PC-9 (cell line): ENCODE measurements at regions not wholly inside any gene's neighbourhood (a gene's known extent, or its start where the extent isn't known, plus 50 kb on each side); places are given as distances from the start of the nearest gene placed in this dataset.

Experiments
- BruUV-seq: library from RNA; stranded (reverse); fragments of 400-500 nt; replicated peaks from 2 replicates; lab custom pipeline; 2021; lab: Mats Ljungman, UMichigan
- CTCF ChIA-PET: fragments of 300-600 bp; sonication (Branson Sonifier 250); formaldehyde crosslinking; loops from one replicate; lab custom pipeline; 2022; ENCODE audit warnings: antibody characterized with exemption; lab: Charles Lee
- POLR2A ChIA-PET: fragments of 300-600 bp; sonication (Branson Sonifier 250); formaldehyde crosslinking; loops from one replicate; lab custom pipeline; 2022; ENCODE audit warnings: antibody characterized with exemption; ENCODE audit not compliant: unreplicated experiment; lab: Charles Lee
- DNase-seq, 2 experiments: peaks; one replicate each; pipeline versions ENCODE4 v3.0.0 to v3.0.0-alpha.2; 2015 to 2022; ENCODE audit warnings: mixed read lengths in 1 of 2
- H2AFZ ChIP-seq: fragments of 200-600 bp; sonication (generic); 2 replicates; pipeline ENCODE4 v1.8.1; 2017; ENCODE audit warnings: antibody characterized with exemption
- H3F3A ChIP-seq: fragments of 200-600 bp; sonication (generic); 2 replicates; pipeline ENCODE4 v1.8.1; 2017; ENCODE audit warnings: antibody characterized with exemption, mild to moderate bottlenecking, low read depth; ENCODE audit not compliant: insufficient read depth
- H3K27ac ChIP-seq: fragments of 200-600 bp; sonication (generic); 2 replicates; pipeline ENCODE4 v1.6.1; 2016; ENCODE audit warnings: mixed run types
- H3K27me3 ChIP-seq: fragments of 200-600 bp; sonication (generic); 2 replicates; pipeline ENCODE4 v1.6.1; 2016; ENCODE audit warnings: low read depth, mixed run types; ENCODE audit not compliant: insufficient read depth
- H3K36me3 ChIP-seq: fragments of 200-600 bp; sonication (generic); 2 replicates; pipeline ENCODE4 v1.6.1; 2016; ENCODE audit warnings: low read depth, mixed run types
- H3K4me1 ChIP-seq: fragments of 200-600 bp; sonication (generic); replicated peaks from 2 replicates; pipeline ENCODE4 v1.6.1; 2016; ENCODE audit warnings: mixed run types; ENCODE audit not compliant: insufficient read depth
- H3K4me2 ChIP-seq: fragments of 200-600 bp; sonication (generic); 2 replicates; pipeline ENCODE4 v1.6.1; 2017; ENCODE audit warnings: mixed run types
- H3K4me3 ChIP-seq: fragments of 200-600 bp; sonication (generic); 2 replicates; pipeline ENCODE4 v1.6.1; 2016; ENCODE audit warnings: mixed run types
- H3K79me2 ChIP-seq: fragments of 200-600 bp; sonication (generic); 2 replicates; pipeline ENCODE4 v1.6.1; 2017; ENCODE audit warnings: low read depth, mixed run types
- H3K9me2 ChIP-seq: fragments of 200-600 bp; sonication (generic); 2 replicates; pipeline ENCODE4 v1.8.1; 2017; ENCODE audit warnings: mild to moderate bottlenecking; ENCODE audit not compliant: insufficient read depth
- H3K9me3 ChIP-seq: fragments of 200-600 bp; sonication (generic); 2 replicates; pipeline ENCODE4 v1.8.1; 2016; ENCODE audit warnings: low read depth; ENCODE audit not compliant: insufficient read depth
- H4K20me1 ChIP-seq: fragments of 200-600 bp; sonication (generic); 2 replicates; pipeline ENCODE4 v1.8.1; 2017; ENCODE audit not compliant: insufficient read depth
- CTCF ChIP-seq: fragments of 200-600 bp; sonication (generic); conservative IDR thresholded peaks from 2 replicates; pipeline ENCODE4 v1.6.1; 2017; ENCODE audit warnings: mixed run types, antibody characterized with exemption, mild to moderate bottlenecking, moderate library complexity
- EZH2 ChIP-seq: fragments of 200-600 bp; sonication (generic); IDR thresholded peaks from 2 replicates; pipeline ENCODE4 v1.8.0; 2017; ENCODE audit warnings: antibody characterized with exemption, low read depth
- intact Hi-C: fragments of 100-400 bp; cut with micrococcal nuclease; formaldehyde crosslinking; loops from one replicate; pipeline ENCODE4 v1.10.0; 2022; ENCODE audit not compliant: unreplicated experiment

DNA sequence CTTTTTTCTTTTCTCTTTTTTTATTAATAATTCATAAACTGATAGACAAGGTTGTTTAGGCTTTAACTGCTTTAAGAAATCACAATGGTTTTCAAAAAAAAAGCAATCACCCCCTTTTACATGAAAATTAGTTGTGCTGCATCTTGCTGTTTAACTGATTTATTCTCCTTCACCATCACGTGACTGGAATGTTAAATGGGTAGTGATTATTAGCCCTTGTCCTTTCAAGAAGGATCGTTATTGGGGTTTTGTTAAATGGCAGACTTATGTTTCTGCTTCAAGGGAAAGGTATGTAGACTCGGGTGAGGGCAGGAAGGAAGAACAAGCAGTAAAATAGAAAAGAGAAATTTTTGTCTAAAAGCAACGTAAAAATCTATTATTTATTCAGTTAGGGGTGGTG lies 175.6 kb upstream of the TLE4 start:
- BruUV-seq, result no TSS peak
- POLR2A ChIA-PET, result no interaction called here
- peaks cover 26% of the 10 kb centered on the region; the same call in 1 of the 2 replicates for H3K27me3 ChIP-seq
- no peaks in the 10 kb centered on the region for H3K9me3 ChIP-seq
- H3K9me2 ChIP-seq, result no peaks in the 10 kb centered on the region
- H3F3A ChIP-seq, result no peaks in the 10 kb centered on the region
- CTCF ChIA-PET, result no interaction called here
- no peak overlapping the region for H3K4me3 ChIP-seq
- no peak for TF ChIP-seq CTCF
- no peak for TF ChIP-seq EZH2
- no peaks in the 10 kb centered on the region for H4K20me1 ChIP-seq
- 0 out of 2 replicates have a peak overlapping the region, but pooled peaks have one; percentile 17 for H2AFZ ChIP-seq
- H3K36me3 ChIP-seq, result no peaks in the 10 kb centered on the region
- H3K4me2 ChIP-seq, result no peak overlapping the region
- no peak overlapping the region for H3K27ac ChIP-seq
- no peak for DNase-seq
- no peaks in the 10 kb centered on the region for H3K79me2 ChIP-seq
- H3K4me1 ChIP-seq, result no peaks in the 10 kb centered on the region
- intact Hi-C loops, result no loop called here

GRCh38 chr9:79403495-79403894 lies 168.3 kb upstream of the TLE4 start:
- Histone ChIP-seq H3K27ac (no peak overlapping the region), H3K4me2 (no peak overlapping the region), H3K27me3 (no peaks in the 10 kb centered on the region), H3K4me3 (no peak overlapping the region), H3K79me2 (no peaks in the 10 kb centered on the region), H2AFZ (no peak overlapping the region), H3K9me2 (no peaks in the 10 kb centered on the region), H3F3A (no peaks in the 10 kb centered on the region), H3K36me3 (no peaks in the 10 kb centered on the region), H3K9me3 (no peaks in the 10 kb centered on the region), H4K20me1 (no peaks in the 10 kb centered on the region), H3K4me1 (no peaks in the 10 kb centered on the region)
- TF ChIP-seq CTCF, result no peak
- TF ChIP-seq EZH2, result no peak
- BruUV-seq, result no TSS peak
- ChIA-PET CTCF (no interaction called here), POLR2A (no interaction called here)
- intact Hi-C loops, result no loop called here
- DNase-seq, result no peak

DNA sequence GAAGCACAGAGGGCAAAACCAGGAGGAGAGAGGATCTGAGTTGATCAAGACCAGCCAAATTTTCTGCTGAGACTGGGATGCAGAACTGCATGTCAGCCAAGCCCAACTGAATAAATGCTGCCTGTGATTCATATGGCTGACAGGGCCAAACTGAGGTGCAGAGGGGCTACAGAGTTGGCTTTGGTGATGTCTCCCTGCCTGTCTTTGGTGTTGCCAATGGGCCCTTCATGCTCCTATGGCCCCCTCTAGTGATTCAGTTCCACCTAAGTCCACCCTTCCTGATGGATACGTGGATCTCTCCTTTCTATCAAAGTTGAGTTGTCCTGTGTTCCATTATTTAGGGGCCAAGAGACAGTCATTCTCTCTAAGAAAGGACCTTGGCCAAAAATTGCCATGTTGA lies 163.6 kb upstream of the TLE4 start:
- Histone ChIP-seq H3F3A (no peaks in the 10 kb centered on the region), H3K36me3 (no peaks in the 10 kb centered on the region), H3K27me3 (no peaks in the 10 kb centered on the region), H3K9me2 (no peaks in the 10 kb centered on the region), H3K79me2 (no peaks in the 10 kb centered on the region), H3K4me3 (no peak overlapping the region), H4K20me1 (no peaks in the 10 kb centered on the region), H3K27ac (no peak overlapping the region), H3K4me2 (no peak overlapping the region), H3K4me1 (no peaks in the 10 kb centered on the region), H3K9me3 (no peaks in the 10 kb centered on the region), H2AFZ (no peak overlapping the region)
- POLR2A ChIA-PET, result no interaction called here
- TF ChIP-seq EZH2 (no peak), CTCF (no peak)
- no TSS peak for BruUV-seq
- CTCF ChIA-PET, result no interaction called here
- DNase-seq, result no peak
- intact Hi-C loops, result no loop called here
